Muscle of arm (tissue), 1 donor: ENCODE measurements at regions not wholly inside any gene's neighbourhood (a gene's known extent, or its start where the extent isn't known, plus 50 kb on each side); places are given as distances from the start of the nearest gene placed in this dataset.

Source experiments
- DNase-seq: peaks from one replicate; pipeline ENCODE4 v3.0.0-alpha.2; 2013

DNA sequence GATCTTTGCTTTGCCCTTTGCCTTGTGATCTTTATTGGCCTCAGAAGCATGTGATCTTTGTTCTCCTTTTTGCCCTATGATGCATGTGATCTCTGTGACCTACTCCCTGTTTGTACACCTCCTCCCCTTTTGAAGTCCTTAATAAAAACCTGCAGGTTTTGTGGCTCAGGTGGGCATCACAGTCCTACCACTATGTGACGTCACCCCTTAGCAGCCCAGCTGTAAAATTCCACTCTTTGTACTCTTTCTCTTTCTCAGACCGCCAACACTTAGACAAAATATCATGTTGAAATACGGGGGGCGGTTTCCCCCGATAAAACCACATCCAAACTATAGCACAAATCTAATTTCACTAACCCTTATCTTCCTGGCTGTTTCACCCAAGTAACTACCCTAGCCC, 76.7 kb upstream of the RAPGEF4 start:
- DNase-seq = no peak

DNA sequence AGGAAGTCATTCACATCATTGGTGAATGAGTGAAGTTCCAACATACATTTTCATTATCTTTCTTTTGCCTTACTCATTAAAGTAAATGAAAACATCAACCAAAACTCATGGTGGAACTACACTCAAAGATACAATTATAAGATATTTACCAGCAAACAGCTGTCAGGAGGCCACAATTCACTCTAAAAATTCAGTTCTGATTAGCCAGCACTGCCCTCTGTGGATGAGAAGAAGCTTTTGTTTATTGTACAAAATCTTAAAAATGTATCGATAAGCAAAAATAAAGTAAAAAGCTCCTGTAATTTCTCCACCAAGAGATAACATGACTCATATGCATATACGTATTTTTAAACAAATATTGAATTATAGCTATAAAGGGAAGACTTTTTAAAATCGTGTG, 73.5 kb upstream of the RAPGEF4 start:
- DNase-seq = no peak

DNA sequence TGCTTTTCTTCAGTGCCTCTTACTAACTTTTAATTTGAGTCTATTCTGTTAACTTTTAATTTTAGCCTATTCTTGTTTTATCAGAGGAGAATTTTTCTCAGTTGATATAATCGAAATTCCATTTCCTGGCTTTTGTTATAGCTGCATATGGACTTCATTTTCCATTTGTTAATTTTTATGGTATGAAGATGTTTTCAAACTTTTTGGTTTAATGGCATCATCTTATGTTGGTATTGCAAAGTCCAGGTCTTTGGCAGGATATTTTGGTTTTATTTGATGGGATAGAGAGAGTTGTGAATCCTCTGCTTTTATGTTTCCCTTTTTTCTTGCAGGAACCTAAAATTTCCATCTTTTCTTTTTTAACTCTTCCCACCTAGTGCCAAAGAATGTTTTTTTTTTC, 70.9 kb upstream of the RAPGEF4 start:
- DNase-seq = no peak

DNA sequence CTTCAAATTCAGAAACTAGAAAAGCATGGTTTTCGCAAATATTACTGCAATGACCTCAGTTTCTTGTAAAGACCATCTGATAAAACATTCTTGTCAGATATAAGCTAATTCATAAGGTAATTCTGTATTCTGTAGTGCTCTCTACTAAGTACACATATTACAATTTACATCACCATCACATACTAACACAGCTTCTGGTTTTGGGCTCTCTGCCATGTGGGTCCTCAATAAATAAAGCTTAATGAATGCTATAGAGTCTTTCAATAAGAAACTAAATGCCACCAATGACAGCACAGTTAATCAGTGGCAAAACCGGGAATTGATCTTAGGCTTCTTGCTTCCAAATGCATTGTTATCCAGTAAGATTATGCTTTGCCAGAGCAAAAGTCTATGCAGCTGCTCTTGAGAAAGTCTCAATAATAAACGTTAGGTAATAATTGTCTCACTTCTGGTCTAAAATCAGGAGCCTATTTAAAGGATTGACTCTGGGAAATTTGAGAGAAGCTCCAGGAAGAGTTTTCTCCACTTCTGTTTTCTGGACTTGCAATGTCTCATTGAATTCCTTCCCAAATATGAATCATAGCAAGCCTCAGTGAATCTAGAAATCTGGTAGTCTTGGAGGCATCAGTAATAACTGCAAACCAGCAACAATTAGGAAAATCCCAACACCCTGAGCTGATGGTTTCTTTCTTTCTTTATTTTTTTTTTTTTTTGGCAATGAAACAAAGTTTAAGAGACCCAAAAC, 67.9 kb upstream of the RAPGEF4 start:
- DNase-seq = no peak

DNA sequence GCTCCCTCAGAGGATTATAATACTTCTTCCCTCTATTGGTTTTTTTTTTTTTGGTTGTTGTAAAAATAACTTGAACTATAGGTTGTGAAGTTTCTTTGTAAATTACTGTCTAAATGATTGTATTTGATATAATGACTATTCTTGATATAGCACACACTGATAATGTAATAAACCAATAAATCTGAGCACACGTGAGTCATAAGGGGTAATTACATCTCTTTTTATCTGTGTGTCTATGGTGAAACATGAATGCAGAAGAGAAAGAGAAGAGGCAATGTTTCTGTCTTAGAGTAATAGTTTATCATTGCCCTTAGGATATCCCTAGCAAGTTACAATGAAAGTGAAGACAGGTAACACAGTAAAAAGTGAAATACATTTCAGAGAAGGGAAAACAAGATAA, 64.1 kb upstream of the RAPGEF4 start:
- no peak for DNase-seq

DNA sequence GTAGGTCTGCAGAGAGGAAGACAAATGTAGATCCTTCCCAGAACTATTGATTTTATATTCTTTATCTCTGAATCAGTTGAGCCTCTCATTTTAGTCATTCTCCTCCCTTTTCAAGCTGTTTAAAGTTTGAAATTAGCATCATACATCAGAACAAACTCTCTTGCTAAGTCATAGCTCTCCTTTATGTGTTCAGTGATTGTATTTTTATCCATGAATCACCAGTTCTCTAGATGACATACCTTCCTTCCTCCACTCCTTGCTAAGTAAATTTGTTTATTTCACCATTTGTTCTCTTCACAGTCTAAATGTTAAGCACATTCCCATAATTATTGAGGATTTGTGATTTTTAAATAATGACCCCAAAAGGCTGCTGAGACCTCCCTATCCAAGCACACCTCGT, 63.5 kb upstream of the RAPGEF4 start:
- no peak for DNase-seq

DNA sequence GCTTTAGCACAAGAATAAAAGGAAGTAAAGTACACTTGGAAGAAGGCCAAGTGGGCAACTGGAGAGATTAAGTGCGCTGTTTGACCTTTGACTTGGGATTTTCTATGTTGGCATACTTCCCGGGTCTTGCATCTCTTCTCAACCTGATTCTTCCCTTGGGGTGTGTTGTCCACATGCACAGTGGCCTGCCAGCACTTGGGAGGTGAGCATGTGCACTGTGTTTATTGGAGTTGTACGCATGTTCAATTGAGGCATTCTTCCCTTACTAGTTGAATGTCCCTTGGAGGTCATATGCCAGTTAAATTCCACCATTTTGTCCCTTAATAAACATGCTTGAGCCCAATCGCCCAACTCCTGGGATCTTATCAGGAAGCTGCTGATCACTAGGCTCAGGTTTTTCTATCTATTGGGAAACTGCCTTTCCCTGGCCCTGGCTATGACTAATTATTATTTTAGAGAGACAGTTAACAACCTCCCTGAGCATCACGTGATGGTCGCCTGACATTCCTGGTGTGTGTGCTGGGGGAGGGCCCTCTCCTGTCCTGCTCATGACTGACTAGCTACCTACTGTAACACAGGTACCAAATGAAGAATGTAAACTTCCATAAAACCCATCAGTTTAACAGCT, 62.5 kb upstream of the RAPGEF4 start:
- DNase-seq = no peak

DNA sequence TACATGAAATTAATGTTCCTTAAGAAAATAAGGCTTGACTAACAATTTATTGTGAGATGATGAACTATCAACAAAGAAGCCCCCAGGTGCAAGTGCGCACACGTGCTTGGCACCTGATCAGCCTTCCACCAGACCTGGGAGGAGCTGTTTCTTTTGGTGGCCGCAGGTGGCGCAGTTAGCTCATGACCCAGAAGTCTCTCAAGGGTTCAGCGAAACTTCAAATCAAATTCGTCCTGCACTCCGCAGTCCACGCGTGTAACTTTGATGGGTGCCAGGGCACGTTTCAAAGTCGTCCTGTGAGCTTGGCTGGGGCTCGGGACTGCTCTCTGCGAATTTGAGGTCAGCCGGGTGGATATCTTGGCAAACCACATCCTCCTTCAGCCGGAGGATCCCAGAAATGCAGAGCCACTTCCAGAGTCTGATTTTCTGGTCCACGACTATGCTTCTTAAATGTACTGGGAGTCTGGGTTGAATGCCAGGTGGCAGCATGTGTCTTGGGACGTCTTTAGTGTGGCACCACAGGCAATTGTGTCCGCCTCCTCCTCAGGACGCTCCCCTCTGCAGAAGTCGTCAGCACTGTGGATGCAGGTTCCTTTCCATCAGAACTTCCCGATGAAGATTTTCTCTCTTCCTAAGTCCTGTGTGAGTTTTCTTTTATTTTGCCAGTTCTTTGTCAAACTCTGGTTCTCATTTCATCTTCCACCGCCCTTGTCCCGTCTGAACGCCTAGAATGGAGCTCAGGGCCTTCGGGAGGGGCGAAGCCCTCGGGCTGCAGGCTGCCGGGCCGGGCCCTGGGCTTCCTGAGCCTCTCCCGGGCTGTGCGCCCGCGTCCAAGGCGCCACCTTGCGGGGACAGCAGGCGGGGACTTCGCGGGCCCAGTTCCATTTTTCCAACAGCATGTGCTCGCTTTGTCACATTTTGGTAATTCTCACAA, 61.3 kb upstream of the RAPGEF4 start:
- DNase-seq = peak; percentile 27

DNA sequence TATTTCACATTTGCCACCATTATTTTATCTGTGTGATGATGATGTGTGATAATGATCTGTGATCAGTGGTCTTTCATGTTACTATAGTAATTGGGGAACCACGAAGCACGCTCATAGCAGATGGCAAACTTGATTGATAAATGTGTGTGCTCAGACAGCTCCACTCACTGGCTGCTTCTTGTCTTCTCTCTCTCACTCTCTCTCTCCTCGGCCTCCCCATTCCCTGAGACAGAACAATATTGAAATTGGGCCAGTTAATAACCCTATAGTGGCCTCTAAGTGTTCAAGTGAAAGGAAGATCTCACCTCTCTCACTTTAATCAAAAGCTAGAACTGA, 60.7 kb upstream of the RAPGEF4 start:
- no peak for DNase-seq

DNA sequence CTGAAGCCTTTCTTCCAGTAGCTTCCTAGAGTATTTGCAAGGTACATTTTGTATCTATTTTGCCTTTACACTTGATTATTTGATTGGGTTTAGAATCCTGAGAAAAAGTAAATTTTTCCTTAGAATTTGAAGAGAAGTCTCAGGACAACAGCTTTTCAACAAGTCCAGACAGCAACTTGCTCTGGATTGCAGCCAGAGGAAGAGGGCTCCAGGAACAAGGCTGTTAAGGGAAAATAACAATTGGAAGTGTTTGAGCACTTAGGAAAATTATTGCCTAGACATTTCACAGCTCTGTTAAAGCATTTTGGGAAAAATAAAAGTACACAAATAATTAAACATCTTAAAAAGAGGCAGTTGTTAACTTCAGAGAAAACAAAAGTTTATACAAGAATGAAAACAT, 58.3 kb upstream of the RAPGEF4 start:
- peak; percentile 47 for DNase-seq

DNA sequence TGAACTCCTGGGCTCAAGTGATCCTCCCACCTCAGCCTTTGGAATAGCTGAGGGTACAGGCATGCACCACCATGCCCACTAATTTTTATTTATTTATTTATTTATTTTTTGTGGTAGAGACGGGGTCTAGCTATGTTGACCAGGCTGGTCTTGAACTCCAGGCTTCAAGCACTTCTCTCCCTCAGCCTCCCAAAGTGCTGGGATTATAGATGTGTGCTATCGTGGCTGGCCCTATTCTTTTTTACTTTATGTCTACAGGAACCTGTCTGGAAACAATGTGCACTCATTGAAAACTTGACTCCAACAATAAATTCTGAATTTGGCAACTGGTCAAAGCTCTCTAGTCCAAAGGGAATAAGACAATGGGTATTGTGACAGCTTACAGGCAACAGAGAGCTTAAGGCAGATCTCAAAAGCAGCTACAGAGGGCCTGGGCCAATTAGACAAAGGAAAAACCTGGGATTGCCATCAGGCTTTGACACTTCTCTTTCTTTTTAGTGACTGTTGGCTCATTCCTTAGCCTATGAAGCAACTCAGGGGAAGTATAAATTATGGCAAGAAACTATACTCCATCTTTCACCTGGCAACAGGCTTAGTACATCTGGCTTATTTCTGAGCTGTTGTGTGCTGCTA, 55.1 kb upstream of the RAPGEF4 start:
- DNase-seq = peak; percentile 79

DNA sequence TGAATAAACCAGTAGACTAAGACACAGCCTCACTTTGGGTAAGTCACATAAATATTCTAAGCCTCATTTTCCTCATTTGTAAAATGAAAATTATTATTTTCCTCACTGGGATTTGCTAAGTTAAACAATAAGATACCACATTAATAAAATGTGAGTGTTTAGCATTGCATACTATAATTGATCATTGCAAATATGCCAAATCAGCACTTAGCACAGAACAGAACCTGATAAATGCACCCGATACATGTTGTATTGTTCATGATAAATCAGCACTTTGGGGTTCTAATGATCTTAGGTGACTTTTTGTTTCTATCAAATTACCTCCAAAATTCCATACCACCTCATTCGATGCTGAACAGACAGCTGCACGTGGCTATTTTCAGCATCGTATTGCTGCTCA, 50.2 kb upstream of the RAPGEF4 start:
- DNase-seq = no peak
